H1 (cell line): ENCODE measurements at regions not wholly inside any gene's neighbourhood (a gene's known extent, or its start where the extent isn't known, plus 50 kb on each side); places are given as distances from the start of the nearest gene placed in this dataset.

Experiments used
- KDM4A ChIP-seq: IDR thresholded peaks from one replicate; pipeline ENCODE4 v1.7.1; 2012; ENCODE audit warnings: low read depth, mild to moderate bottlenecking, moderate library complexity, low read length, inconsistent platforms; ENCODE audit not compliant: severe bottlenecking
- NANOG ChIP-seq: IDR thresholded peaks from 2 replicates; pipeline ENCODE4 v1.6.1; 2011; ENCODE audit warnings: low read length, low read depth, mild to moderate bottlenecking, inconsistent platforms; ENCODE audit not compliant: insufficient read depth, poor library complexity, severe bottlenecking
- POU5F1 ChIP-seq: IDR thresholded peaks from 2 replicates; pipeline ENCODE4 v1.6.1; 2011; ENCODE audit warnings: low read depth, mild to moderate bottlenecking, low read length, moderate library complexity
- RNF2 ChIP-seq: fragments of 200-900, 300-1000 bp; sonication (generic); IDR thresholded peaks from 2 replicates; pipeline ENCODE4 v1.7.1; 2016; ENCODE audit warnings: borderline replicate concordance, low read depth, mild to moderate bottlenecking, antibody characterized with exemption, low read length; ENCODE audit not compliant: poor library complexity, severe bottlenecking; ENCODE audit errors: missing control alignments
- SIX5 ChIP-seq: IDR thresholded peaks from 2 replicates; pipeline ENCODE4 v1.6.1; 2011; ENCODE audit warnings: mild to moderate bottlenecking, low read depth, low read length
- SP2 ChIP-seq: IDR thresholded peaks from 2 replicates; pipeline ENCODE4 v1.6.1; 2012; ENCODE audit warnings: mild to moderate bottlenecking, low read length, inconsistent platforms
- TF ChIP-seq, protein P1 (sequence below): IDR thresholded peaks from 2 replicates; pipeline ENCODE4 v1.6.1; 2011; ENCODE audit warnings: low read length, improper control_type of control experiment

DNA sequence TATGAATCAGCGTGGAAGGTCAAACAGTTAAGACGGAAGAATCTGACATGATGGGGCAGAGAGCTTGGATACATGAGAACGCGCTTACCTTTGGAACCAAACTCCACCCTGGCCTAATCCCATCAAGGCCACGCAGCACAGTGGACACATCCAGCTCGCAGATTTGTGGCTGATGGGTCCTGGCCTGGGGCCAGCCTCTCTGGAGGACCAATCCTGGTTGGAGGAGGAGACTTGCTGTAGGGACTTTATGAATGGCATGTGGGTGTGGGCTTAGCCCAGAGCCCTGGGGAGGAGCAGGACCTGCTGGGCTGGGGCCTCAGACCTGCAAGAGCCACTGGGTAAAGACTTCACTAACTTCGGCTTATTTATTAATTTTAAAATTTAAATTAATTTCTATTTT is 73.4 kb upstream of the ANKRD34C start (continued):
- TF ChIP-seq RNF2 = no peak
- TF ChIP-seq, protein P1, sequence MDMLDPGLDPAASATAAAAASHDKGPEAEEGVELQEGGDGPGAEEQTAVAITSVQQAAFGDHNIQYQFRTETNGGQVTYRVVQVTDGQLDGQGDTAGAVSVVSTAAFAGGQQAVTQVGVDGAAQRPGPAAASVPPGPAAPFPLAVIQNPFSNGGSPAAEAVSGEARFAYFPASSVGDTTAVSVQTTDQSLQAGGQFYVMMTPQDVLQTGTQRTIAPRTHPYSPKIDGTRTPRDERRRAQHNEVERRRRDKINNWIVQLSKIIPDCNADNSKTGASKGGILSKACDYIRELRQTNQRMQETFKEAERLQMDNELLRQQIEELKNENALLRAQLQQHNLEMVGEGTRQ = no peak
- no peak for TF ChIP-seq SIX5
- TF ChIP-seq KDM4A = no peak
- no peak for TF ChIP-seq SP2
- TF ChIP-seq NANOG = no peak
- no peak for TF ChIP-seq POU5F1
